ENCODE measurements at regions not wholly inside any gene's neighbourhood (a gene's known extent, or its start where the extent isn't known, plus 50 kb on each side); places are given as distances from the start of the nearest gene placed in this dataset.

DNA sequence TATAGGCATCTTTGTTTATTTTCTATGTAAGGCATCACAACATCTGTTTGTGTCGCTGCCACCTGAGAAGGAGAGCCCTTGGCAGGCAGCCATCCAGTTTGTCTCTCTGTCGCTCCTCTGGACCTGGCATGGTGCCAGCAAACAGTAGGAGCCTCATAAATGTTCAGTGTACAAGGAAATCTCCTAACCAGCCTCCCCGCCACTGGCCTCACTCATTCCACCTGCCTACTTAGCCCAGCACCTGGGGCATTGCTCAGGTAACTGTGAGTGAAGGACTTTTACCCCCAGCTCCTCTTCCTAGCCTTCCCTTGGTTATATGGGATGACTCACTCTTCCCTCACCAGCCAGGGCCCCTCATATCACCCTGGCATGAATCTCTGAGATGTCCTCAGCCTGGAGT lies 61.7 kb upstream of the NPTX2 start:
- Histone ChIP-seq H3K4me1 (ENCODE audit: insufficient read depth, insufficient read length) (no peaks in the 10 kb centered on the region), H3K36me3 (ENCODE audit: insufficient read depth, insufficient read length, low read length) (no peaks in the 10 kb centered on the region), H3K9ac (ENCODE audit: insufficient read length, low read depth) (no peak overlapping the region), H3K9me3 (ENCODE audit: insufficient read depth, low read length) (peaks cover 21% of the 10 kb centered on the region; the same call in 1 of the 2 replicates), H3K27me3 (ENCODE audit: insufficient read depth, insufficient read length) (no peaks in the 10 kb centered on the region), H3K4me3 (ENCODE audit: insufficient read length, low read depth) (no peak overlapping the region)
- TF ChIP-seq ZNF274 (IDR thresholded peaks at IDR 0.05; ENCODE audit: low read depth, low read length), result no peak
- no peak for TF ChIP-seq SUZ12 (IDR thresholded peaks at IDR 0.05; ENCODE audit: extremely low read depth, insufficient read depth, insufficient read length)
- TF ChIP-seq YY1 (IDR thresholded peaks at IDR 0.05; ENCODE audit: insufficient read depth, insufficient read length), result no peak
- DNase-seq (ENCODE audit: low read depth, low spot score), result no peak

DNA sequence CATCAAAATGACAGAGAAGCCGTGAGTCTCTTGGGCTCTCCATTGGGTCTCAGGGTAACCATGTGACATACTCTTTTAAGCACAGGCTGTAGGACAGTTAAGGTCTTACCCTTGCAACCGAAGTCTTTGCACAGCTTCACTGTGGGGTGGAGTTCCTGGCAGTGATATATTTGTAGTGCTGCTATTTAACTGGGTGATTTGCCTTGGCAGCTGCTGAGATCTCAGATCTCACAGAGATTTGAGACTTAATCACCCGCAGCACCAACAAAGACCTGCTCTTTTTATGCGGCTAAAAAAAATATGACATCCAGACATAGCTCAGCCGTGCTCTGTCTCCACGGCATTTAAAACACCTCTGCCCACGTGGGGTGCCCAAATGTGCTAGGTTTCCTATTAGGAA lies 63.4 kb upstream of the NPTX2 start:
- Histone ChIP-seq H3K27me3 (ENCODE audit: insufficient read depth, insufficient read length) (peaks cover 9% of the 10 kb centered on the region), H3K4me3 (ENCODE audit: insufficient read length, low read depth) (no peak overlapping the region), H3K9ac (ENCODE audit: insufficient read length, low read depth) (no peak overlapping the region), H3K36me3 (ENCODE audit: insufficient read depth, insufficient read length, low read length) (no peaks in the 10 kb centered on the region), H3K9me3 (ENCODE audit: insufficient read depth, low read length) (peaks cover 21% of the 10 kb centered on the region; the same call in 1 of the 2 replicates), H3K4me1 (ENCODE audit: insufficient read depth, insufficient read length) (no peaks in the 10 kb centered on the region)
- TF ChIP-seq SUZ12 (IDR thresholded peaks at IDR 0.05; ENCODE audit: extremely low read depth, insufficient read depth, insufficient read length) (no peak), YY1 (IDR thresholded peaks at IDR 0.05; ENCODE audit: insufficient read depth, insufficient read length) (no peak), ZNF274 (IDR thresholded peaks at IDR 0.05; ENCODE audit: low read depth, low read length) (no peak)
- DNase-seq (ENCODE audit: low read depth, low spot score), result no peak

DNA sequence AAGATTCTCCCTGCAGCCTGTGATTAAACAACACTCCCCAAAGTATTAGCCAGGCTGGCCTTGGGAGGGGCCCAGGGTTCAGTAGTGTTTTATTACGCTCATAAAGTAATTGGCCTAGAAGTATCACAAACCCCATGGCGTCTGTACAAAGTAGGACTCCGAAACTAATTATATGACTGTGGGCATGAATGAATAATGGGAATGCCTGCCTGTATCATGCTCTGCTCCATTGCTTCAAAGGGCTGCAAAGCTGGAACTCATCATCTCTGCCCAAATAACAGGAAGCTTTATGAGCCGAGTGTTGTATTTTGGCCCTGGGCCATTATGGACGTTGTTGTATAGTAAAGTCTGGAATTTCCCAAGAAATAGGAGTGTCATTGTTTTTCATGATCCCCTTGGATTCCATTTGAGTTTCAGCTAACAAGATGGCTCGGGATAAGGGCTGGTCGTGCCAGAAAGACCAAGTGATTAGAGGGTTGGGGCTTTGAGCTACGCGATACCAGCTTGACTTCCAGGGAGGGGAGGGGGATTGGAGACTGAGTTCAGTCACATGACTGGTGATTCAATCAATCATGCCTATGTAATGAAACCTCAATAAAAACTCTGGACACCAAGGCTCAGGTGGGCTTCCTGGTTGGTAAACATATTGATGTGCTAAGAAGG lies 65.3 kb upstream of the NPTX2 start:
- no peak overlapping the region for H3K9ac ChIP-seq (ENCODE audit: insufficient read length, low read depth)
- peaks cover 28% of the 10 kb centered on the region for H3K27me3 ChIP-seq (ENCODE audit: insufficient read depth, insufficient read length)
- TF ChIP-seq ZNF274 (IDR thresholded peaks at IDR 0.05; ENCODE audit: low read depth, low read length) (no peak), SUZ12 (IDR thresholded peaks at IDR 0.05; ENCODE audit: extremely low read depth, insufficient read depth, insufficient read length) (no peak), YY1 (IDR thresholded peaks at IDR 0.05; ENCODE audit: insufficient read depth, insufficient read length) (no peak)
- no peak overlapping the region for H3K4me3 ChIP-seq (ENCODE audit: insufficient read length, low read depth)
- no peaks in the 10 kb centered on the region for H3K4me1 ChIP-seq (ENCODE audit: insufficient read depth, insufficient read length)
- no peaks in the 10 kb centered on the region for H3K36me3 ChIP-seq (ENCODE audit: insufficient read depth, insufficient read length, low read length)
- H3K9me3 ChIP-seq (ENCODE audit: insufficient read depth, low read length), result peaks cover 21% of the 10 kb centered on the region; the same call in 1 of the 2 replicates
- DNase-seq (ENCODE audit: low read depth, low spot score), result no peak

DNA sequence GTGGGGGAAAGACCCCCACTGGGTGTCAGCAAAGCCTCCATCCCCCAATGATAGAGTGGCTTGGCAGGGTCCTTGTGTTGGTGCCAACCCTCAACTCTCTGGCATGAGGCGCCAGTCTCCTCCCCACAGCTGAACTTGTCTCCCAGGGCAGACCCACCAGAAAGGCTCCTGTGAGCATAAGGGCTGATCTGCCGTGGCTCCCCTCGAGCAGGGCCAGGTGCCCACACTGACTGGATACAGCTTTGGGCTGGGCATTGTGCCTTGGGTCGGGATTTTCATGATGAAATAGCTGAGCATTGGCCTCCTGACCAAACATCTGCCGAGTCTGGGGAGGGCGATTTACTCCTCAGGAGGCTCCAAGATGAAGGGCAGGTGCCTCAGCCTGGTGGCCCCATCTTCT lies 68.1 kb upstream of the NPTX2 start:
- no peak for DNase-seq (ENCODE audit: low read depth, low spot score)
- Histone ChIP-seq H3K27me3 (ENCODE audit: insufficient read depth, insufficient read length) (peaks cover 28% of the 10 kb centered on the region), H3K4me3 (ENCODE audit: insufficient read length, low read depth) (no peak overlapping the region), H3K9ac (ENCODE audit: insufficient read length, low read depth) (no peak overlapping the region), H3K4me1 (ENCODE audit: insufficient read depth, insufficient read length) (no peaks in the 10 kb centered on the region), H3K36me3 (ENCODE audit: insufficient read depth, insufficient read length, low read length) (no peaks in the 10 kb centered on the region), H3K9me3 (ENCODE audit: insufficient read depth, low read length) (peaks cover 21% of the 10 kb centered on the region; the same call in 1 of the 2 replicates)
- TF ChIP-seq ZNF274 (IDR thresholded peaks at IDR 0.05; ENCODE audit: low read depth, low read length) (no peak), YY1 (IDR thresholded peaks at IDR 0.05; ENCODE audit: insufficient read depth, insufficient read length) (no peak), SUZ12 (IDR thresholded peaks at IDR 0.05; ENCODE audit: extremely low read depth, insufficient read depth, insufficient read length) (no peak)

DNA sequence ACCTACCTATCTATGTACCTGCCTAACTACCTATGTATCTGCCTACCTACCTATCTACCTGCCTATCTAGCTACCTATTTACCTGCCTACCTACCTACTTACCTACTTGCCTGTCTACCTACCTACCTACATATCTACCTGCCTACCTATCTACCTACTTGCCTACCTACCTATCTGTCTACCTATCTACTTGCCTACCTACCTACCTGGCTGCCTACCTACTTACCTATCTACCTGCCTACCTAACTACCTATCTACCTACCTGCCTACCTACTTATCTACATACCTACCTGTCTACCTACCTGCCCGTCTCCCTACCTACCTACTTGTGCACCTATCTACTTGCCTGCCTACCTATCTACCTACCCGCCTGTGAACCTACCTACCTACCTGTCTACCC lies 68.7 kb upstream of the NPTX2 start:
- H3K4me3 ChIP-seq (ENCODE audit: insufficient read length, low read depth), result no peak overlapping the region
- H3K4me1 ChIP-seq (ENCODE audit: insufficient read depth, insufficient read length), result no peaks in the 10 kb centered on the region
- DNase-seq (ENCODE audit: low read depth, low spot score), result no peak
- peaks cover 28% of the 10 kb centered on the region for H3K27me3 ChIP-seq (ENCODE audit: insufficient read depth, insufficient read length)
- TF ChIP-seq ZNF274 (IDR thresholded peaks at IDR 0.05; ENCODE audit: low read depth, low read length), result no peak
- TF ChIP-seq SUZ12 (IDR thresholded peaks at IDR 0.05; ENCODE audit: extremely low read depth, insufficient read depth, insufficient read length), result no peak
- no peak for TF ChIP-seq YY1 (IDR thresholded peaks at IDR 0.05; ENCODE audit: insufficient read depth, insufficient read length)
- no peaks in the 10 kb centered on the region for H3K36me3 ChIP-seq (ENCODE audit: insufficient read depth, insufficient read length, low read length)
- no peak overlapping the region for H3K9ac ChIP-seq (ENCODE audit: insufficient read length, low read depth)
- H3K9me3 ChIP-seq (ENCODE audit: insufficient read depth, low read length), result peaks cover 21% of the 10 kb centered on the region; the same call in 1 of the 2 replicates

DNA sequence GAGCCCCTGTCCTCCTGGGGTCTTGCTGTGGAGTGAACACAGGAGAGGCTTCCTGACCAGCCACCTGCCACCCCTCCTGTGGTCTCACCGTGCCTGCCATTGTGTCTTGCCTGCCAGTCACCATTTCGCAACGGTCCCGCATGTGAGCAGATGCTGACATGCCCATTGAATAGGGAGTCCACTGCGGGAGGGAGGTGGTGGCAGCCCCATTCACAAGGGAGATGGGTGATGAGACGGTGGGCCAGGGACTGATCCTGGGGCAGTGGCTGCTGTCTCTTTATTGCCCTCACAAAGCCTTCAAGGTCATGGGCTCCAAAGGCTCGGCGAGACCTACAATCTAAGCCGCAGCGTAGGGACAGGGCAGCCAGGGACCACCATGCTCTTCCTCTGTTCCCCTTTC lies 76.0 kb upstream of the NPTX2 start:
- H3K9me3 ChIP-seq (ENCODE audit: insufficient read depth, low read length), result no peaks in the 10 kb centered on the region
- no peak for TF ChIP-seq ZNF274 (IDR thresholded peaks at IDR 0.05; ENCODE audit: low read depth, low read length)
- no peak for TF ChIP-seq SUZ12 (IDR thresholded peaks at IDR 0.05; ENCODE audit: extremely low read depth, insufficient read depth, insufficient read length)
- TF ChIP-seq YY1 (IDR thresholded peaks at IDR 0.05; ENCODE audit: insufficient read depth, insufficient read length), result no peak
- H3K36me3 ChIP-seq (ENCODE audit: insufficient read depth, insufficient read length, low read length), result no peaks in the 10 kb centered on the region
- no peak overlapping the region for H3K4me3 ChIP-seq (ENCODE audit: insufficient read length, low read depth)
- DNase-seq (ENCODE audit: low read depth, low spot score), result no peak
- H3K9ac ChIP-seq (ENCODE audit: insufficient read length, low read depth), result no peak overlapping the region
- no peaks in the 10 kb centered on the region for H3K4me1 ChIP-seq (ENCODE audit: insufficient read depth, insufficient read length)
- H3K27me3 ChIP-seq (ENCODE audit: insufficient read depth, insufficient read length), result no peaks in the 10 kb centered on the region

DNA sequence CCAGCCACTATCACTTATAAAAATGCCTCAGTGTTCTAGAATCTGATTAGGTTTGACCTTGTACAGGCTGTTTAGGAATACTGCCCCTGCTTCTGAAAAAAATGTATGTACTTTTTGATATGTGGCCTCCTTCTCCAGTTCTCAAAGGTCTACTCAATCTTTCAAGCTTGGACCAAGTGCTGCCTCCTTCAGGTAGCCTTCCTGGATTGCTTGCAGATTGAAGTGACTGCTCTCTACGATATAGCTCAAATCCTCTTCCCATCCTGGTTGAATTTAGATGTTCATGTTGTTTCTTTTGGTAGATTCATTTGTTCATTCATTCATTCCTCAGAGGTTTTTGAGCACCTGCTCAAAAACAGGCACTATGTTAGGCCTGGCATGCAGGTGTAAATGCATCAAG lies 77.2 kb upstream of the NPTX2 start:
- DNase-seq (ENCODE audit: low read depth, low spot score), result no peak
- no peaks in the 10 kb centered on the region for H3K4me1 ChIP-seq (ENCODE audit: insufficient read depth, insufficient read length)
- TF ChIP-seq SUZ12 (IDR thresholded peaks at IDR 0.05; ENCODE audit: extremely low read depth, insufficient read depth, insufficient read length) (no peak), YY1 (IDR thresholded peaks at IDR 0.05; ENCODE audit: insufficient read depth, insufficient read length) (no peak), ZNF274 (IDR thresholded peaks at IDR 0.05; ENCODE audit: low read depth, low read length) (no peak)

More for the DNA sequence above, 77.2 kb upstream of the NPTX2 start:
- Histone ChIP-seq H3K4me3 (ENCODE audit: insufficient read length, low read depth) (no peak overlapping the region), H3K9ac (ENCODE audit: insufficient read length, low read depth) (no peak overlapping the region), H3K27me3 (ENCODE audit: insufficient read depth, insufficient read length) (no peaks in the 10 kb centered on the region), H3K36me3 (ENCODE audit: insufficient read depth, insufficient read length, low read length) (no peaks in the 10 kb centered on the region), H3K9me3 (ENCODE audit: insufficient read depth, low read length) (no peaks in the 10 kb centered on the region)
